Cardiac fibroblast (primary cell): ENCODE measurements at regions not wholly inside any gene's neighbourhood (a gene's known extent, or its start where the extent isn't known, plus 50 kb on each side); places are given as distances from the start of the nearest gene placed in this dataset.

Experiments
- DNase-seq, 2 donors: peaks; one replicate each; pipeline versions ENCODE4 v3.0.0 to v3.0.0-alpha.2; 2010; ENCODE audit warnings: low read depth in 2 of 2
- H3K4me3 ChIP-seq, 2 donors: replicated peaks in 1 of 2; 1 replicate in 1 of 2; 2 replicates in 1 of 2; pipeline ENCODE4 v1.5.1; 2011; ENCODE audit warnings: low read depth in 2 of 2, low read length in 2 of 2, mild to moderate bottlenecking in 2 of 2, moderate library complexity in 1 of 2
- CTCF ChIP-seq: IDR thresholded peaks from one replicate; pipeline ENCODE4 v1.5.1; 2011; ENCODE audit warnings: low read depth, mild to moderate bottlenecking, low read length, inconsistent platforms

DNA sequence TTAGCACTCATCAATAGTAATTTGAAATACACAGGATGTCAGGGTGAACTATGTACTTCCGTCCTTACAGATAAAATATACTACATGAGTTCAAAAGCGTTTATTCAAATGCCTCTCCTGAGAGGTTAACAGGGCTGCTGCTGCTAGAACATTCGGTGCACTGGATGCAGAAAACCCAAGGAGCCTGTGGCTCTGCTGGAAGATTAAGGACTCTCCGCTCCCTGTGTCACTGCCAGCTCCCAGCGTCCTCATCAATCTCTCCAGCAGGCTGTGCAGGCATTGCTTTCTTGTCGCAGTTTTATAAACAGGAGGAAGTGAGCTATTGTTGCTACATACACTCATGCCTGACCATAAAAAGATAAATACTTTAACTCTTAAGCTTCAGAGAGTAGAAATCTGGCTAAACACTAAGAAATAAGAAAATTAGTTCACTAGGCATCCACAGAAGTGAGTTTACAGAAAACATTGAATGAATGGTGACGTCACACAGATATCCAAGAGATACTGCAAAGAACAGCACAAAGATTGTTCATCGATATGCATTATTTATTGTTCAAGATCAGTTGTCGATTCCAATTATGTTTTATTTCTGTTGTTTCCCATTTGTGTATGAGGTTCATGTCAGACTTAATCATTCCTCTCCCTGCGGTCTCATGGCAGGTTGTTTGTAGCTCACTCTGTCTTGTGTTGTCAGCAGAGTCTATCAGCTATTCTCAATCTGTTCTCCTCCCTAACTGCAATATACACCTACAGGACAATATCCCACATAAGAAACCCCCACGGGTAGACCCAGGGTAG, 127.9 kb upstream of the MON1B start:
- H3K4me3 ChIP-seq: no peak overlapping the region
- no peak for DNase-seq
- TF ChIP-seq CTCF: no peak

GRCh38 chr16:77063676-77064016, 127.3 kb upstream of the MON1B start:
- DNase-seq: no peak
- no peak for TF ChIP-seq CTCF
- no peak overlapping the region for H3K4me3 ChIP-seq

- TF ChIP-seq CTCF: no peak
- DNase-seq: no peak
- H3K4me3 ChIP-seq: no peak overlapping the region
Observed at GRCh38 chr16:77064037-77064436, 127.0 kb upstream of the MON1B start.

GRCh38 chr16:77066896-77067496, 124.0 kb upstream of the MON1B start:
- DNase-seq: no peak
- no peak for TF ChIP-seq CTCF
- H3K4me3 ChIP-seq: no peak overlapping the region

- DNase-seq: no peak
- no peak for TF ChIP-seq CTCF
- H3K4me3 ChIP-seq: no peak overlapping the region
Observed at GRCh38 chr16:77067900-77068299, 123.1 kb upstream of the MON1B start.

DNA sequence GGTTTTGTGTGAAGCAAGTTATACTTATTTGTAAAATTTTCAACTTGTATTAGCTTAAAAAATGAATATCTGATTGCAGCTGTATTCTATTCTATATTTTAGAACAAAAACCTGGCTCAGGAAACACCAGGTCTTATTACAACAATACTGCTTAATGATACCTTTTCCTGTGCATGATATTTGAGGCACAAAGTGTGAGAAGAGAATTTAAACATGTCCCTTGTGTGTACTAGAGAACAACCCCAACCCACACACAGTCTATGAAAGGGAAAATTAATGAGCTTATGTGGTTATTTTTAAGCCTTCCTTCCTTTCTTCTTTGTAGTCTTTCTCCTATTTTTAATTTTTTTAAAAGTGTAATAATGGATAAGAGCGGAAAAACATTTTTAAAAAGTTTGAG, 122.6 kb upstream of the MON1B start:
- H3K4me3 ChIP-seq: no peak overlapping the region
- no peak for DNase-seq
- no peak for TF ChIP-seq CTCF
